GM06990 (cell line): ENCODE measurements at regions not wholly inside any gene's neighbourhood (a gene's known extent, or its start where the extent isn't known, plus 50 kb on each side); places are given as distances from the start of the nearest gene placed in this dataset.

Experiments used
- DNase-seq: peaks from one replicate; pipeline ENCODE4 v3.0.0-alpha.2; 2011; ENCODE audit not compliant: insufficient read length; ENCODE audit errors: extremely low read depth
- H3K27me3 ChIP-seq: replicated peaks from 2 replicates; pipeline ENCODE4 v1.6.0; 2011; ENCODE audit warnings: low read length; ENCODE audit not compliant: control insufficient read depth, insufficient read depth
- H3K36me3 ChIP-seq: 2 replicates; pipeline ENCODE4 v1.5.1; 2011; ENCODE audit warnings: low read length; ENCODE audit not compliant: control insufficient read depth, insufficient read depth
- H3K4me3 ChIP-seq: replicated peaks from 2 replicates; pipeline ENCODE4 v1.5.1; 2011; ENCODE audit warnings: low read depth, mild to moderate bottlenecking, control low read depth, low read length
- CTCF ChIP-seq: IDR thresholded peaks from 2 replicates; pipeline ENCODE4 v1.5.1; 2011; ENCODE audit warnings: low read length, control low read depth, mild to moderate bottlenecking, inconsistent platforms; ENCODE audit not compliant: insufficient read depth, poor library complexity, severe bottlenecking

- TF ChIP-seq CTCF, result no peak
- Histone ChIP-seq H3K36me3 (no peaks in the 10 kb centered on the region), H3K4me3 (no peak overlapping the region), H3K27me3 (peaks cover 1% of the 10 kb centered on the region; the same call in 1 of the 2 replicates)
- no peak for DNase-seq
Measured at GRCh38 chr15:69627548-69628158, 175.0 kb downstream of the RPLP1 start.

- Histone ChIP-seq H3K27me3 (peaks cover 1% of the 10 kb centered on the region; the same call in 1 of the 2 replicates), H3K4me3 (no peak overlapping the region), H3K36me3 (no peaks in the 10 kb centered on the region)
- TF ChIP-seq CTCF, result no peak
- DNase-seq, result no peak
Measured at GRCh38 chr15:69628256-69629093, 175.9 kb downstream of the RPLP1 start.

GRCh38 chr15:69629631-69630161, 177.1 kb downstream of the RPLP1 start:
- Histone ChIP-seq H3K36me3 (no peaks in the 10 kb centered on the region), H3K27me3 (peaks cover 1% of the 10 kb centered on the region; the same call in 1 of the 2 replicates), H3K4me3 (no peak overlapping the region)
- TF ChIP-seq CTCF, result no peak
- peak; percentile 13 for DNase-seq

DNA sequence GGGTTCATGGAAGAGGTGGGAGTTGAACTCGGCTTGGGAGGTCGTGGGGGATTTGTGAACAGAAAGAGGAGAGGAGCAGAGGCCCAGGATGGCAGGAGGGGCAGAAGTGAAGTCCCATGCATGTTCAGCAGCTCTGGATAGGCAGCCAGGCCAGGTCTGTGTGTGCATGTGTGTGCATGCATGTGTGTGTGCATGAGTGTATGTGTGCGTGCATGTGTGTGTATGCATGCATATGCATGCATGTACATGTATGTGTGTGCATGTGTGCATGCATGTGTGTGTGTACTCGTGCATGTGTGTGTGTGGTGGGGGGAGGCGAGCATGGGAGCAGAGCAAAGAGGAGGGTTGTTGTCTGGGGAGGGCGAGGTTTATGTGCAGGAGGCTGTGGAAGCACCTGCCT, 178.4 kb downstream of the RPLP1 start:
- no peak for TF ChIP-seq CTCF
- Histone ChIP-seq H3K4me3 (no peak overlapping the region), H3K36me3 (no peaks in the 10 kb centered on the region), H3K27me3 (peaks cover 3% of the 10 kb centered on the region; the same call in 1 of the 2 replicates)
- no peak for DNase-seq

GRCh38 chr15:69631978-69632377, 179.4 kb downstream of the RPLP1 start:
- H3K27me3 ChIP-seq, result peaks cover 3% of the 10 kb centered on the region
- DNase-seq, result no peak
- TF ChIP-seq CTCF, result no peak

More at GRCh38 chr15:69631978-69632377, 179.4 kb downstream of the RPLP1 start:
- Histone ChIP-seq H3K4me3 (no peak overlapping the region), H3K36me3 (no peaks in the 10 kb centered on the region)
